ENCODE measurements at regions not wholly inside any gene's neighbourhood (a gene's known extent, or its start where the extent isn't known, plus 50 kb on each side); places are given as distances from the start of the nearest gene placed in this dataset.

GRCh38 chr12:19778172-19778571 lies 338.9 kb downstream of the AEBP2 start:
- no peak for DNase-seq
- Histone ChIP-seq H3K36me3 (no peaks in the 10 kb centered on the region), H3K4me3 (no peak overlapping the region), H3K4me1 (no peaks in the 10 kb centered on the region), H3K27ac (no peak overlapping the region), H3K9me3 (no peaks in the 10 kb centered on the region), H3K27me3 (no peaks in the 10 kb centered on the region)
- no peak for TF ChIP-seq CTCF (IDR thresholded peaks at IDR 0.05)

- H3K27ac ChIP-seq: no peak overlapping the region
- no peak for TF ChIP-seq CTCF (IDR thresholded peaks at IDR 0.05)
- TF ChIP-seq POLR2A (IDR thresholded peaks at IDR 0.05): no peak
- H3K4me3 ChIP-seq: no peak overlapping the region
- H3K4me1 ChIP-seq: no peaks in the 10 kb centered on the region
- H3K27me3 ChIP-seq: no peaks in the 10 kb centered on the region
- no peak for DNase-seq
- H3K9me3 ChIP-seq: no peaks in the 10 kb centered on the region
- no peaks in the 10 kb centered on the region for H3K36me3 ChIP-seq
Measured at GRCh38 chr12:19778797-19779196, 339.5 kb downstream of the AEBP2 start.

GRCh38 chr12:19779395-19780056 lies 340.2 kb downstream of the AEBP2 start:
- Histone ChIP-seq H3K36me3 (no peaks in the 10 kb centered on the region), H3K27ac (no peak overlapping the region), H3K9me3 (no peaks in the 10 kb centered on the region), H3K4me1 (no peaks in the 10 kb centered on the region), H3K4me3 (no peak overlapping the region), H3K27me3 (no peaks in the 10 kb centered on the region)
- no peak for DNase-seq
- TF ChIP-seq POLR2A (IDR thresholded peaks at IDR 0.05): no peak
- TF ChIP-seq CTCF (IDR thresholded peaks at IDR 0.05): no peak

- TF ChIP-seq POLR2A (IDR thresholded peaks at IDR 0.05) (no peak), CTCF (IDR thresholded peaks at IDR 0.05) (no peak)
- Histone ChIP-seq H3K4me3 (no peak overlapping the region), H3K36me3 (no peaks in the 10 kb centered on the region), H3K27me3 (no peaks in the 10 kb centered on the region), H3K4me1 (no peaks in the 10 kb centered on the region), H3K9me3 (no peaks in the 10 kb centered on the region), H3K27ac (no peak overlapping the region)
- no peak for DNase-seq
Measured at GRCh38 chr12:19780460-19780859, 341.2 kb downstream of the AEBP2 start.

GRCh38 chr12:19783547-19784444 lies 344.5 kb downstream of the AEBP2 start:
- Histone ChIP-seq H3K4me1 (no peaks in the 10 kb centered on the region), H3K9me3 (no peaks in the 10 kb centered on the region), H3K27me3 (no peaks in the 10 kb centered on the region), H3K36me3 (no peaks in the 10 kb centered on the region), H3K27ac (no peak overlapping the region), H3K4me3 (peak overlapping the region in 1 of 4 donors; percentile 34)
- TF ChIP-seq POLR2A (IDR thresholded peaks at IDR 0.05): no peak
- no peak for TF ChIP-seq CTCF (IDR thresholded peaks at IDR 0.05)
- no peak for DNase-seq

All from Peyer's patch (tissue), 4 donors.